Heart left ventricle (tissue), 13 donors: ENCODE measurements at regions not wholly inside any gene's neighbourhood (a gene's known extent, or its start where the extent isn't known, plus 50 kb on each side); places are given as distances from the start of the nearest gene placed in this dataset.

Experiments
- POLR2A ChIP-seq, 2 donors: fragments of 450-650 bp; IDR thresholded peaks; one replicate each; pipeline ENCODE4 v1.6.1; 2017; ENCODE audit warnings: antibody characterized with exemption in 2 of 2, mild to moderate bottlenecking in 2 of 2, moderate library complexity in 2 of 2
- TF ChIP-seq, protein P1 (sequence below), 12 donors: fragments of 200-600 bp; sonication (generic) in 4 of 12; IDR thresholded peaks; one replicate each; pipeline versions ENCODE4 v1.5.0 to v1.8.0; 2018 to 2022; ENCODE audit warnings: antibody characterized with exemption in 12 of 12, mild to moderate bottlenecking in 5 of 12
- donor health status: ischemic (EF 13 %, LVEDD 7.1; RV severe dilation, severe dysfunction).
- donor health status: DM: no; HTN: yes; CAD: no.
- donor health status: DM: no; HTN: no; CAD: no.
- donor health status: ischemic (EF 25% LVEDD 6.9; RV normal size, moderate dysfunction).
- donor health status: ischemic (EF 25% LVEDD 5.7; RV mildly dilated, moderate dysfunction).
- donor health status: ischemic (EF 35%, LVEDD 5.7; RV mildly dilated, moderate dysfunction).
- donor health status: nonischemic (EF 11% LVEDD 7.7; RV severe dilation, severe dysfunction).
- donor health status: DM: yes; HTN: yes; CAD: no.
- donor health status: PGD.
- donor health status: ischemic (EF 29% LVEDD 5.4; RV normal size, mild dysfunction).
- donor health status: nonischemic (EF 23%, LVEDD 6.1; RV moderate dilation, normal function).

DNA sequence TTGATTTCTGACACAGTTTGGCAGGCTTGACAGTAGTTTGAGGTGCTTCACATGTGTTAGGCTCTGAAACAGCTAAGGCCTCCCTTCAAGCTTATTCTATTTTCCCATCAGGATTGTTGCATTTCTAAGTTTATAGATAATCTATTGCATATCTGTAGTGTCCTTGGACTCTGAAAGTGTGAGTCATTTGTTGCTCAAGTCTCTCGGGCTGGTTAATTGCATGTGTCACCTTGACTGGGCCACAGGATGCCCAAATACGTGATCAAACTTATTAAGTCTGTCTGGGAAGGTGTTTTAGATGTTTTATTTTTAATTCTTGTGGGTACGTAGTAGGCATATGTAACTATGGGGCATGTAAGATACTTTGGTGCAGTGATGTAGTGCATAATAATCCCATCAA is 166.0 kb downstream of the VCY1B start:
- TF ChIP-seq, protein P1, sequence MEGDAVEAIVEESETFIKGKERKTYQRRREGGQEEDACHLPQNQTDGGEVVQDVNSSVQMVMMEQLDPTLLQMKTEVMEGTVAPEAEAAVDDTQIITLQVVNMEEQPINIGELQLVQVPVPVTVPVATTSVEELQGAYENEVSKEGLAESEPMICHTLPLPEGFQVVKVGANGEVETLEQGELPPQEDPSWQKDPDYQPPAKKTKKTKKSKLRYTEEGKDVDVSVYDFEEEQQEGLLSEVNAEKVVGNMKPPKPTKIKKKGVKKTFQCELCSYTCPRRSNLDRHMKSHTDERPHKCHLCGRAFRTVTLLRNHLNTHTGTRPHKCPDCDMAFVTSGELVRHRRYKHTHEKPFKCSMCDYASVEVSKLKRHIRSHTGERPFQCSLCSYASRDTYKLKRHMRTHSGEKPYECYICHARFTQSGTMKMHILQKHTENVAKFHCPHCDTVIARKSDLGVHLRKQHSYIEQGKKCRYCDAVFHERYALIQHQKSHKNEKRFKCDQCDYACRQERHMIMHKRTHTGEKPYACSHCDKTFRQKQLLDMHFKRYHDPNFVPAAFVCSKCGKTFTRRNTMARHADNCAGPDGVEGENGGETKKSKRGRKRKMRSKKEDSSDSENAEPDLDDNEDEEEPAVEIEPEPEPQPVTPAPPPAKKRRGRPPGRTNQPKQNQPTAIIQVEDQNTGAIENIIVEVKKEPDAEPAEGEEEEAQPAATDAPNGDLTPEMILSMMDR (IDR thresholded peaks at IDR 0.05) = no peak
- no peak for TF ChIP-seq POLR2A (IDR thresholded peaks at IDR 0.05)
